CD4-positive, CD25-positive, alpha-beta regulatory T cell (primary cell): ENCODE measurements at regions not wholly inside any gene's neighbourhood (a gene's known extent, or its start where the extent isn't known, plus 50 kb on each side); places are given as distances from the start of the nearest gene placed in this dataset.

Source experiments
- ATAC-seq, 2 donors: fragments of 150-1000 bp; cut with Tn5 transposase; one replicate each; pipeline ENCODE4 v1.10.0; 2021; ENCODE audit warnings: low read depth in 2 of 2, moderate number of reproducible peaks in 2 of 2, moderate library complexity in 1 of 2
- DNase-seq, 3 donors: peaks; one replicate each; pipeline versions ENCODE4 v3.0.0 to v3.0.0-alpha.2; 2012 to 2022; ENCODE audit warnings: mixed read lengths in 1 of 3
- H3K27ac ChIP-seq: one replicate; pipeline ENCODE4 v1.7.0; 2013; ENCODE audit warnings: mild to moderate bottlenecking, low read length; ENCODE audit not compliant: insufficient read depth, poor library complexity, severe bottlenecking
- H3K27me3 ChIP-seq: one replicate; pipeline ENCODE4 v1.7.0; 2013; ENCODE audit warnings: low read length; ENCODE audit not compliant: control insufficient read depth, insufficient read depth
- H3K36me3 ChIP-seq: one replicate; pipeline ENCODE4 v1.7.0; 2013; ENCODE audit warnings: mild to moderate bottlenecking, low read length, moderate library complexity; ENCODE audit not compliant: control insufficient read depth, insufficient read depth
- H3K4me1 ChIP-seq: 2 replicates; pipeline ENCODE4 v1.7.0; 2013; ENCODE audit warnings: mild to moderate bottlenecking, low read length; ENCODE audit not compliant: insufficient read depth, control insufficient read depth, poor library complexity, severe bottlenecking
- H3K4me3 ChIP-seq: one replicate; pipeline ENCODE4 v1.7.0; 2013; ENCODE audit warnings: low read depth, mild to moderate bottlenecking, low read length, moderate library complexity
- H3K9me3 ChIP-seq, 2 experiments: 1 replicate in 1 of 2; 2 replicates in 1 of 2; pipeline ENCODE4 v1.7.0; 2013; ENCODE audit warnings: low read length in 2 of 2, mild to moderate bottlenecking in 1 of 2, moderate library complexity in 1 of 2; ENCODE audit not compliant: control insufficient read depth in 2 of 2
- H3K27ac Mint-ChIP-seq, 3 donors: one replicate each; pipeline ENCODE4 v1.8.0; 2020 to 2022; ENCODE audit warnings: mild to moderate bottlenecking in 3 of 3, mixed read lengths in 3 of 3, moderate library complexity in 2 of 3
- H3K27me3 Mint-ChIP-seq: one replicate; pipeline ENCODE4 v1.8.0; 2022; ENCODE audit warnings: mild to moderate bottlenecking, mixed read lengths
- H3K36me3 Mint-ChIP-seq: one replicate; pipeline ENCODE4 v1.8.0; 2020; ENCODE audit warnings: mixed read lengths
- H3K4me1 Mint-ChIP-seq, 4 donors: one replicate each; pipeline ENCODE4 v1.8.0; 2020 to 2022; ENCODE audit warnings: mixed read lengths in 4 of 4, mild to moderate bottlenecking in 1 of 4
- H3K4me3 Mint-ChIP-seq, 4 donors: one replicate each; pipeline ENCODE4 v1.8.0; 2020 to 2022; ENCODE audit warnings: mild to moderate bottlenecking in 4 of 4, mixed read lengths in 4 of 4, moderate library complexity in 3 of 4
- H3K9me3 Mint-ChIP-seq, 7 donors: one replicate each; pipeline ENCODE4 v1.8.0; 2020 to 2022; ENCODE audit warnings: mixed read lengths in 7 of 7, mild to moderate bottlenecking in 3 of 7, moderate library complexity in 2 of 7

GRCh38 chr15:93253681-93254080 is 164.7 kb upstream of the RGMA start:
- Mint-ChIP-seq H3K9me3 (no peaks in the 10 kb centered on the region), H3K27ac (peak overlapping the region in 1 of 3 donors; percentile 26), H3K27me3 (no peaks in the 10 kb centered on the region), H3K4me3 (no peak overlapping the region), H3K4me1 (no peaks in the 10 kb centered on the region), H3K36me3 (no peaks in the 10 kb centered on the region)
- no peak for DNase-seq
- H3K27me3 ChIP-seq: no peaks in the 10 kb centered on the region
- no peak overlapping the region for H3K4me3 ChIP-seq
- no peaks in the 10 kb centered on the region for H3K36me3 ChIP-seq
- ATAC-seq: no peak
- no peaks in the 10 kb centered on the region for H3K9me3 ChIP-seq
- H3K27ac ChIP-seq: no peak overlapping the region
- no peaks in the 10 kb centered on the region for H3K4me1 ChIP-seq

- Histone ChIP-seq H3K27ac (no peak overlapping the region), H3K4me3 (no peak overlapping the region), H3K4me1 (no peaks in the 10 kb centered on the region), H3K27me3 (no peaks in the 10 kb centered on the region), H3K9me3 (no peaks in the 10 kb centered on the region), H3K36me3 (no peaks in the 10 kb centered on the region)
- Mint-ChIP-seq H3K27ac (no peak overlapping the region), H3K9me3 (no peaks in the 10 kb centered on the region), H3K4me3 (no peak overlapping the region), H3K27me3 (no peaks in the 10 kb centered on the region), H3K36me3 (no peaks in the 10 kb centered on the region), H3K4me1 (no peaks in the 10 kb centered on the region)
- no peak for ATAC-seq
- no peak for DNase-seq
Observed at GRCh38 chr15:93252780-93253179, 163.8 kb upstream of the RGMA start.

GRCh38 chr15:93250950-93251349 is 161.9 kb upstream of the RGMA start:
- Histone ChIP-seq H3K9me3 (no peaks in the 10 kb centered on the region), H3K27me3 (no peaks in the 10 kb centered on the region), H3K4me1 (no peaks in the 10 kb centered on the region), H3K27ac (no peak overlapping the region), H3K36me3 (no peaks in the 10 kb centered on the region), H3K4me3 (no peak overlapping the region)
- ATAC-seq: no peak
- no peaks in the 10 kb centered on the region for H3K9me3 Mint-ChIP-seq
- H3K27ac Mint-ChIP-seq: no peak overlapping the region
- H3K4me3 Mint-ChIP-seq: no peak overlapping the region
- H3K4me1 Mint-ChIP-seq: no peaks in the 10 kb centered on the region
- DNase-seq: no peak
- H3K27me3 Mint-ChIP-seq: peaks cover 6% of the 10 kb centered on the region
- no peaks in the 10 kb centered on the region for H3K36me3 Mint-ChIP-seq

- H3K4me1 ChIP-seq: no peaks in the 10 kb centered on the region
- ATAC-seq (no peak), DNase-seq (no peak)
- H3K27me3 ChIP-seq: no peaks in the 10 kb centered on the region
- Mint-ChIP-seq H3K27me3 (peaks cover 6% of the 10 kb centered on the region), H3K4me1 (no peaks in the 10 kb centered on the region), H3K27ac (no peak overlapping the region), H3K9me3 (no peaks in the 10 kb centered on the region), H3K36me3 (no peaks in the 10 kb centered on the region), H3K4me3 (no peak overlapping the region)
- H3K4me3 ChIP-seq: no peak overlapping the region
- H3K9me3 ChIP-seq: no peaks in the 10 kb centered on the region
- no peak overlapping the region for H3K27ac ChIP-seq
- H3K36me3 ChIP-seq: no peaks in the 10 kb centered on the region
Observed at GRCh38 chr15:93250209-93250608, 161.2 kb upstream of the RGMA start.

GRCh38 chr15:93249623-93250022 is 160.6 kb upstream of the RGMA start:
- H3K27me3 ChIP-seq: no peaks in the 10 kb centered on the region
- H3K36me3 ChIP-seq: no peaks in the 10 kb centered on the region
- no peak overlapping the region for H3K4me3 ChIP-seq
- Mint-ChIP-seq H3K9me3 (no peaks in the 10 kb centered on the region), H3K4me3 (no peak overlapping the region), H3K27ac (no peak overlapping the region), H3K4me1 (no peaks in the 10 kb centered on the region), H3K27me3 (peaks cover 6% of the 10 kb centered on the region), H3K36me3 (no peaks in the 10 kb centered on the region)
- no peak for DNase-seq
- H3K9me3 ChIP-seq: no peaks in the 10 kb centered on the region
- no peak for ATAC-seq
- H3K27ac ChIP-seq: no peak overlapping the region
- no peaks in the 10 kb centered on the region for H3K4me1 ChIP-seq

DNA sequence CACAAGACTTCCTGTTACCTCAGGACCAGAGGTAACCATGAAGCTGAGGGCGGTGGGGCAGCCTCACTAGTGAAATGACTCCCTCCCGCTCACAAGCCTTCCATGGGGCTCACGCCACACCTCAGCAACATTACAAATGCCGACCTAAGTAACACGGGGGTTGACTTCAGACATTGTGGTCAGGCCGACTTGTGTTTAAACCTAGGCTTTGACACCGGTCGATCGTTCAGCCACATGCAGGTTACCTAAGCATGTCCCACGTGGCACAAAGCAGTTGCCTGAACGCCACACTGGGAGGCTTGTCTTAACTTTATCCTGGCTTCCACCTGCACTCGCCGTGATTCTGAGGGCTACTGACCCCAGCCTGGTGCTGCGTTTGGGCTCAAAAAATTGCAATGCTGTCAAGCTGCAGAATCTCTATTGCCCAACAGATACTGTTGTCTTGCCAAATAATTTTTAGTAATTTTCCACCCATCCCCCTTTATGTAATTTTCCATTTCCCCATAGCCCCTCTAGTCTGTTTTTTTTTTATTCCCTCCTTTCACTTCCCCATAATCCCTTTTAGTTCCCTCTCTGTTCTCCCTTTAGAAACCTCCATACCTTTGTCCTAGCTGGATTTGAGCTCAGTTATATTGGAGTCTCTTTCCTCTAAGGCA is 158.6 kb upstream of the RGMA start:
- no peak overlapping the region for H3K27ac Mint-ChIP-seq
- Histone ChIP-seq H3K4me1 (no peaks in the 10 kb centered on the region), H3K27ac (no peak overlapping the region), H3K36me3 (no peaks in the 10 kb centered on the region), H3K4me3 (no peak overlapping the region), H3K27me3 (no peaks in the 10 kb centered on the region), H3K9me3 (no peaks in the 10 kb centered on the region)
- ATAC-seq (no peak), DNase-seq (no peak)
- no peaks in the 10 kb centered on the region for H3K9me3 Mint-ChIP-seq
- H3K4me1 Mint-ChIP-seq: no peaks in the 10 kb centered on the region
- no peak overlapping the region for H3K4me3 Mint-ChIP-seq
- no peaks in the 10 kb centered on the region for H3K36me3 Mint-ChIP-seq
- H3K27me3 Mint-ChIP-seq: peaks cover 6% of the 10 kb centered on the region

GRCh38 chr15:93246266-93247242 is 157.5 kb upstream of the RGMA start:
- H3K4me1 ChIP-seq: no peaks in the 10 kb centered on the region
- Mint-ChIP-seq H3K27me3 (peaks cover 6% of the 10 kb centered on the region), H3K27ac (no peak overlapping the region), H3K36me3 (no peaks in the 10 kb centered on the region), H3K9me3 (no peaks in the 10 kb centered on the region), H3K4me1 (no peaks in the 10 kb centered on the region), H3K4me3 (no peak overlapping the region)
- H3K36me3 ChIP-seq: no peaks in the 10 kb centered on the region
- H3K27ac ChIP-seq: no peak overlapping the region
- H3K9me3 ChIP-seq: no peaks in the 10 kb centered on the region
- H3K4me3 ChIP-seq: no peak overlapping the region
- ATAC-seq (no peak), DNase-seq (no peak)
- no peaks in the 10 kb centered on the region for H3K27me3 ChIP-seq

DNA sequence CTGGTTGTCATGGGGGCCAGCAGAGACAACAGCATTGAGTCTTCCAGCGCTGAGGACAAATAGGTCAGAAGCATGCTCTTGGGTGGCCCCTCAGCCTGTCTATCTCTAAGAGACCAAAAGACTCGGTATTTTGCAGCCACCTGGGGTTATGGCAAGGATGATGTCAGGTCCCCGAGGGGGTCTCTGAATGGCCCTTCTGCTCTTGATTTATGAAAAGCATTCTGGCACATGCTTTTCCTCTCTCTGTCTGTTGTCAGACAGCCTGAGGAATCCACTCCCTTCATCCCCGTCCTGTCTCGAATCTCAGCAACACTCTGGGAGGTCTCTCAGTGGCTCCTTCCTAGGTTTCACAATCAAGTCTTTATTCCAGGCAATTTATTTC is 156.6 kb upstream of the RGMA start:
- ATAC-seq: no peak
- Mint-ChIP-seq H3K36me3 (no peaks in the 10 kb centered on the region), H3K4me3 (no peak overlapping the region), H3K27ac (no peak overlapping the region), H3K4me1 (no peaks in the 10 kb centered on the region), H3K9me3 (no peaks in the 10 kb centered on the region), H3K27me3 (peaks cover 6% of the 10 kb centered on the region)
- no peak for DNase-seq
- no peak overlapping the region for H3K4me3 ChIP-seq
- no peaks in the 10 kb centered on the region for H3K27me3 ChIP-seq
- H3K9me3 ChIP-seq: no peaks in the 10 kb centered on the region
- H3K4me1 ChIP-seq: no peaks in the 10 kb centered on the region
- H3K36me3 ChIP-seq: no peaks in the 10 kb centered on the region
- no peak overlapping the region for H3K27ac ChIP-seq
